Posterior vena cava (tissue), 2 donors: ENCODE measurements at regions not wholly inside any gene's neighbourhood (a gene's known extent, or its start where the extent isn't known, plus 50 kb on each side); places are given as distances from the start of the nearest gene placed in this dataset.
"Not testable (repeated sequence)": the region's sequence is repeated elsewhere in the genome, so short reads cannot be mapped to it uniquely, and the experiment has no call there.

Experiments used
- DNase-seq: peaks from one replicate; pipeline ENCODE4 v3.0.0-alpha.2; 2020; ENCODE audit warnings: low spot score
- intact Hi-C, 2 donors: fragments of 100-400 bp; cut with DNase I; formaldehyde crosslinking; loops; one replicate each; pipeline versions ENCODE4 v1.14.1 to v1.14.2; 2022 to 2023
- donor health status: DM: yes; HTN: yes; CAD: no.
- donor health status: DM: yes; HTN: yes; CAD: no.

GRCh38 chrX:20727447-20727846 is 460.7 kb upstream of the RPS6KA3 start:
- no peak for DNase-seq
- intact Hi-C loops, result no loop called here

GRCh38 chrX:20720954-20721626 is 454.4 kb upstream of the RPS6KA3 start:
- DNase-seq, result no peak
- intact Hi-C loops, result no loop called here

- no peak for DNase-seq
- intact Hi-C loops, result no loop called here
Measured at GRCh38 chrX:20718592-20719380, 452.1 kb upstream of the RPS6KA3 start.

GRCh38 chrX:20715176-20715575 is 448.5 kb upstream of the RPS6KA3 start:
- DNase-seq, result no peak
- intact Hi-C loops, result no loop called here

- DNase-seq, result no peak
- intact Hi-C loops, result no loop called here
Measured at GRCh38 chrX:20712811-20713210, 446.1 kb upstream of the RPS6KA3 start.

- intact Hi-C loops, result no loop called here
- no peak for DNase-seq
Measured at GRCh38 chrX:20711366-20711765, 444.7 kb upstream of the RPS6KA3 start.

- intact Hi-C loops, result no loop called here
Measured at GRCh38 chrX:20693078-20693477, 426.4 kb upstream of the RPS6KA3 start.

GRCh38 chrX:20686256-20686655 is 419.5 kb upstream of the RPS6KA3 start:
- intact Hi-C loops, result no loop called here
- DNase-seq, result no peak

More at GRCh38 chrX:20693078-20693477, 426.4 kb upstream of the RPS6KA3 start:
- DNase-seq, result no peak

- no peak for DNase-seq
- intact Hi-C loops, result no loop called here
Measured at GRCh38 chrX:20685652-20686051, 418.9 kb upstream of the RPS6KA3 start.

GRCh38 chrX:20681683-20682082 is 415.0 kb upstream of the RPS6KA3 start:
- intact Hi-C loops, result no loop called here

GRCh38 chrX:20680998-20681397 is 414.3 kb upstream of the RPS6KA3 start:
- intact Hi-C loops, result no loop called here
- DNase-seq, result no peak

More at GRCh38 chrX:20681683-20682082, 415.0 kb upstream of the RPS6KA3 start:
- DNase-seq, result no peak

GRCh38 chrX:20672476-20672875 is 405.8 kb upstream of the RPS6KA3 start:
- intact Hi-C loops, result no loop called here
- DNase-seq, result no peak

GRCh38 chrX:20671746-20672145 is 405.0 kb upstream of the RPS6KA3 start:
- DNase-seq, intact Hi-C loops: not testable (repeated sequence)

- intact Hi-C loops, result no loop called here
- DNase-seq, result no peak
Measured at GRCh38 chrX:20670611-20671010, 403.9 kb upstream of the RPS6KA3 start.

GRCh38 chrX:20668550-20668949 is 401.8 kb upstream of the RPS6KA3 start:
- intact Hi-C loops, result no loop called here
- no peak for DNase-seq

GRCh38 chrX:20666331-20666730 is 399.6 kb upstream of the RPS6KA3 start:
- intact Hi-C loops, result no loop called here
- no peak for DNase-seq

- DNase-seq, result no peak
- intact Hi-C loops, result no loop called here
Measured at GRCh38 chrX:20665481-20665880, 398.8 kb upstream of the RPS6KA3 start.

GRCh38 chrX:20664774-20665173 is 398.1 kb upstream of the RPS6KA3 start:
- DNase-seq, result no peak
- intact Hi-C loops, result no loop called here

GRCh38 chrX:20664131-20664530 is 397.4 kb upstream of the RPS6KA3 start:
- intact Hi-C loops, result no loop called here
- no peak for DNase-seq

- DNase-seq, result no peak
- intact Hi-C loops, result no loop called here
Measured at GRCh38 chrX:20663336-20663735, 396.6 kb upstream of the RPS6KA3 start.

- intact Hi-C loops, result no loop called here
Measured at GRCh38 chrX:20656721-20657120, 390.0 kb upstream of the RPS6KA3 start.

More at GRCh38 chrX:20656721-20657120, 390.0 kb upstream of the RPS6KA3 start:
- no peak for DNase-seq
